H1 (cell line): ENCODE measurements at regions not wholly inside any gene's neighbourhood (a gene's known extent, or its start where the extent isn't known, plus 50 kb on each side); places are given as distances from the start of the nearest gene placed in this dataset.

Source experiments
- CTCF ChIA-PET: fragments of 300-600 bp; sonication (Branson Sonifier 250); formaldehyde crosslinking; loops from one replicate; lab custom pipeline; 2021; ENCODE audit not compliant: partially characterized antibody; lab: Charles Lee
- POLR2A ChIA-PET: fragments of 300-600 bp; sonication (Branson Sonifier 250); formaldehyde crosslinking; loops from one replicate; lab custom pipeline; 2021; ENCODE audit warnings: inconsistent platforms; ENCODE audit not compliant: partially characterized antibody; lab: Charles Lee
- DNase-seq, 2 experiments: peaks; one replicate each; pipeline versions ENCODE4 v3.0.0 to v3.0.0-alpha.2; 2010 to 2022; ENCODE audit warnings: low spot score in 2 of 2, low read depth in 1 of 2, mixed read lengths in 1 of 2
- FAIRE-seq: peaks from 2 replicates; lab custom pipeline; 2011; peaks lifted over from hg19 to GRCh38; lab: Jason Lieb, UNC
- H2AFZ ChIP-seq: 2 replicates; pipeline ENCODE4 v1.8.1; 2012; ENCODE audit warnings: low read length, inconsistent platforms
- H2AK5ac ChIP-seq: 2 replicates; pipeline ENCODE4 v1.6.1; 2013; ENCODE audit warnings: low read depth, low read length
- H2BK120ac ChIP-seq: replicated peaks from 2 replicates; pipeline ENCODE3; 2013; ENCODE audit warnings: low read depth, low read length, inconsistent platforms
- H2BK12ac ChIP-seq: 2 replicates; pipeline ENCODE4 v1.6.1; 2013; ENCODE audit warnings: low read depth, low read length
- H2BK15ac ChIP-seq: 2 replicates; pipeline ENCODE4 v1.6.1; 2013; ENCODE audit warnings: low read length
- H2BK20ac ChIP-seq: 2 replicates; pipeline ENCODE4 v1.6.1; 2013; ENCODE audit warnings: low read length
- H2BK5ac ChIP-seq: 2 replicates; pipeline ENCODE4 v1.6.1; 2013; ENCODE audit warnings: low read depth, low read length
- H3K14ac ChIP-seq: 2 replicates; pipeline ENCODE4 v1.6.1; 2013; ENCODE audit warnings: inconsistent platforms; ENCODE audit not compliant: insufficient read length
- H3K18ac ChIP-seq: 2 replicates; pipeline ENCODE4 v1.6.1; 2013; ENCODE audit warnings: low read length; ENCODE audit errors: extremely low read depth
- H3K23ac ChIP-seq: 2 replicates; pipeline ENCODE4 v1.6.1; 2013; ENCODE audit warnings: inconsistent platforms; ENCODE audit not compliant: insufficient read length
- H3K23me2 ChIP-seq: 2 replicates; pipeline ENCODE4 v1.6.1; 2013; ENCODE audit warnings: low read depth, low read length
- H3K27ac ChIP-seq: 2 replicates; pipeline ENCODE4 v1.6.1; 2011; ENCODE audit warnings: low read depth, low read length, inconsistent platforms
- H3K27me3 ChIP-seq, 4 experiments: replicated peaks in 1 of 4; 1 replicate in 1 of 4; 2 replicates in 3 of 4; pipeline versions ENCODE4 v1.6.1 to v1.8.1; 2011 to 2013; ENCODE audit warnings: low read length in 3 of 4, mild to moderate bottlenecking in 3 of 4, inconsistent platforms in 2 of 4, mixed read lengths in 2 of 4, moderate library complexity in 1 of 4; ENCODE audit not compliant: control insufficient read depth in 3 of 4, insufficient read depth in 3 of 4; ENCODE audit errors: extremely low read depth in 1 of 4
- H3K36me3 ChIP-seq, 4 experiments: 2 replicates each; pipeline versions ENCODE4 v1.6.1 to v1.8.1; 2011 to 2013; ENCODE audit warnings: mild to moderate bottlenecking in 4 of 4, low read length in 3 of 4, moderate library complexity in 2 of 4, control low read depth in 1 of 4, inconsistent platforms in 1 of 4; ENCODE audit not compliant: insufficient read depth in 4 of 4, control insufficient read depth in 2 of 4
- H3K4ac ChIP-seq: replicated peaks from 2 replicates; pipeline ENCODE3; 2013; ENCODE audit warnings: low read length, low read depth, mixed read lengths, inconsistent platforms; ENCODE audit not compliant: insufficient read length
- H3K4me1 ChIP-seq, 4 experiments: replicated peaks in 1 of 4; 1 replicate in 1 of 4; 2 replicates in 3 of 4; pipeline versions ENCODE4 v1.6.1 to v1.8.1; 2011 to 2013; ENCODE audit warnings: low read length in 3 of 4, inconsistent platforms in 2 of 4, mixed read lengths in 1 of 4; ENCODE audit not compliant: insufficient read depth in 4 of 4, control insufficient read depth in 3 of 4
- H3K4me2 ChIP-seq, 2 experiments: 2 replicates each; pipeline versions ENCODE4 v1.6.1 to v1.8.1; 2011 to 2013; ENCODE audit warnings: low read depth in 2 of 2, low read length in 2 of 2, control low read depth in 1 of 2, inconsistent platforms in 1 of 2, mild to moderate bottlenecking in 1 of 2; ENCODE audit not compliant: insufficient read depth in 1 of 2
- H3K4me3 ChIP-seq, 4 experiments: fragments of 200-600, 300-600 bp in 1 of 4; sonication (generic), shearing (Covaris generic), sonication (Bioruptor Twin) in 1 of 4; 2 replicates each; pipeline versions ENCODE4 v1.5.1 to v1.8.1; 2011 to 2016; ENCODE audit warnings: low read length in 4 of 4, low read depth in 3 of 4, control low read depth in 2 of 4, inconsistent platforms in 2 of 4, mild to moderate bottlenecking in 2 of 4, mixed read lengths in 1 of 4, moderate library complexity in 1 of 4; ENCODE audit not compliant: insufficient read depth in 2 of 4; ENCODE audit errors: extremely low read depth in 1 of 4
- H3K56ac ChIP-seq: replicated peaks from 2 replicates; pipeline ENCODE3; 2013; ENCODE audit warnings: low read depth, mild to moderate bottlenecking, mixed read lengths, low read length, inconsistent platforms; ENCODE audit not compliant: insufficient read length
- H3K79me1 ChIP-seq: 2 replicates; pipeline ENCODE4 v1.6.1; 2013; ENCODE audit warnings: low read depth, low read length, control low read depth
- H3K79me2 ChIP-seq, 2 experiments: 2 replicates each; pipeline versions ENCODE4 v1.6.1 to v1.8.1; 2012 to 2013; ENCODE audit warnings: low read length in 2 of 2, mild to moderate bottlenecking in 2 of 2, inconsistent platforms in 1 of 2; ENCODE audit not compliant: insufficient read depth in 2 of 2, control insufficient read depth in 1 of 2
- H3K9ac ChIP-seq, 4 experiments: replicated peaks in 1 of 4; 1 replicate in 1 of 4; 2 replicates in 3 of 4; pipeline versions ENCODE4 v1.6.1 to v1.8.1; 2011 to 2013; ENCODE audit warnings: low read depth in 3 of 4, low read length in 3 of 4, control low read depth in 2 of 4, mild to moderate bottlenecking in 2 of 4, moderate library complexity in 2 of 4, inconsistent platforms in 1 of 4; ENCODE audit errors: extremely low read depth in 1 of 4
- H3K9me3 ChIP-seq, 2 experiments: 2 replicates each; pipeline versions ENCODE4 v1.6.1 to v1.8.1; 2012 to 2013; ENCODE audit warnings: mild to moderate bottlenecking in 2 of 2, moderate library complexity in 2 of 2, control low read depth in 1 of 2, inconsistent platforms in 1 of 2, low read depth in 1 of 2, low read length in 1 of 2, mixed read lengths in 1 of 2; ENCODE audit not compliant: insufficient read depth in 2 of 2
- H4K20me1 ChIP-seq, 2 experiments: replicated peaks in 1 of 2; 2 replicates each; pipeline versions ENCODE3 to v1.8.1; 2011 to 2013; ENCODE audit warnings: inconsistent platforms in 2 of 2, low read length in 2 of 2, mild to moderate bottlenecking in 1 of 2; ENCODE audit not compliant: insufficient read depth in 2 of 2, control insufficient read depth in 1 of 2
- H4K5ac ChIP-seq: 2 replicates; pipeline ENCODE4 v1.6.1; 2013; ENCODE audit warnings: low read length, low read depth, mixed read lengths, inconsistent platforms; ENCODE audit not compliant: insufficient read length
- H4K8ac ChIP-seq: 2 replicates; pipeline ENCODE4 v1.8.0; 2013; ENCODE audit warnings: mild to moderate bottlenecking, moderate library complexity, low read length, inconsistent platforms; ENCODE audit not compliant: insufficient read depth; ENCODE audit errors: extremely low read depth
- H4K91ac ChIP-seq: replicated peaks from 2 replicates; pipeline ENCODE3; 2013; ENCODE audit warnings: low read length, mixed read lengths, inconsistent platforms; ENCODE audit not compliant: insufficient read length
- ASH2L ChIP-seq: fragments of 200-600, 300-600 bp; sonication (generic); IDR thresholded peaks from one replicate; pipeline ENCODE4 v1.7.1; 2017; ENCODE audit warnings: low read length
- BACH1 ChIP-seq: IDR thresholded peaks from 2 replicates; pipeline ENCODE4 v1.6.1; 2012; ENCODE audit warnings: low read length, improper control_type of control experiment
- CHD1 ChIP-seq: IDR thresholded peaks from 2 replicates; pipeline ENCODE4 v1.6.1; 2012; ENCODE audit warnings: low read depth, low read length, improper control_type of control experiment
- CHD2 ChIP-seq: IDR thresholded peaks from 2 replicates; pipeline ENCODE4 v1.6.1; 2012; ENCODE audit warnings: low read length, improper control_type of control experiment
- HDAC2 ChIP-seq, 2 experiments: fragments of 300-600 bp in 1 of 2; sonication (generic) in 1 of 2; IDR thresholded peaks; 2 replicates each; pipeline ENCODE4 v1.6.1; 2011 to 2012; ENCODE audit warnings: low read depth in 2 of 2, low read length in 2 of 2, mild to moderate bottlenecking in 2 of 2, moderate library complexity in 2 of 2, borderline replicate concordance in 1 of 2, inconsistent platforms in 1 of 2
- JUND ChIP-seq: IDR thresholded peaks from 2 replicates; pipeline ENCODE4 v1.6.1; 2011; ENCODE audit warnings: mild to moderate bottlenecking, improper control_type of control experiment, low read length
- MAFK ChIP-seq: IDR thresholded peaks from 2 replicates; pipeline ENCODE4 v1.6.1; 2012; ENCODE audit warnings: low read depth, mild to moderate bottlenecking, improper control_type of control experiment, low read length
- POLR2AphosphoS5 ChIP-seq: IDR thresholded peaks from 2 replicates; pipeline ENCODE4 v1.6.1; 2011; ENCODE audit warnings: low read depth, low read length
- POU5F1 ChIP-seq: IDR thresholded peaks from 2 replicates; pipeline ENCODE4 v1.6.1; 2011; ENCODE audit warnings: low read depth, mild to moderate bottlenecking, low read length, moderate library complexity
- RBBP5 ChIP-seq: IDR thresholded peaks from 2 replicates; pipeline ENCODE4 v1.7.1; 2012; ENCODE audit warnings: low read depth, mild to moderate bottlenecking, inconsistent platforms, low read length, moderate library complexity, borderline replicate concordance
- RXRA ChIP-seq: IDR thresholded peaks from 2 replicates; pipeline ENCODE4 v1.6.1; 2011; ENCODE audit warnings: low read depth, mild to moderate bottlenecking, low read length, moderate library complexity; ENCODE audit not compliant: insufficient read depth
- SIX5 ChIP-seq: IDR thresholded peaks from 2 replicates; pipeline ENCODE4 v1.6.1; 2011; ENCODE audit warnings: mild to moderate bottlenecking, low read depth, low read length
- TEAD4 ChIP-seq: IDR thresholded peaks from 2 replicates; pipeline ENCODE4 v1.6.1; 2012; ENCODE audit warnings: low read depth, low read length, inconsistent platforms, mixed read lengths
- ZNF274 ChIP-seq: IDR thresholded peaks from 2 replicates; pipeline ENCODE4 v1.7.0; 2012; ENCODE audit warnings: low read length, borderline replicate concordance; ENCODE audit errors: extremely low read depth
- WGBS, 2 experiments: shearing (Covaris generic) in 1 of 2; methylation state at CpG; one replicate each; pipeline versions ENCODE4 v1.1.6 to v1.1.7; 2013 to 2015; ENCODE audit warnings: low lambda C conversion rate in 2 of 2, mixed read lengths in 2 of 2, inconsistent platforms in 1 of 2, low coverage in 1 of 2, missing lambda C conversion rate in 1 of 2; ENCODE audit not compliant: insufficient replicate concordance in 2 of 2, insufficient coverage in 1 of 2, insufficient read length in 1 of 2; ENCODE audit errors: extremely low coverage in 1 of 2, missing lambda C conversion rate in 1 of 2; 5-methylcytosine and 5-hydroxymethylcytosine counted together

DNA sequence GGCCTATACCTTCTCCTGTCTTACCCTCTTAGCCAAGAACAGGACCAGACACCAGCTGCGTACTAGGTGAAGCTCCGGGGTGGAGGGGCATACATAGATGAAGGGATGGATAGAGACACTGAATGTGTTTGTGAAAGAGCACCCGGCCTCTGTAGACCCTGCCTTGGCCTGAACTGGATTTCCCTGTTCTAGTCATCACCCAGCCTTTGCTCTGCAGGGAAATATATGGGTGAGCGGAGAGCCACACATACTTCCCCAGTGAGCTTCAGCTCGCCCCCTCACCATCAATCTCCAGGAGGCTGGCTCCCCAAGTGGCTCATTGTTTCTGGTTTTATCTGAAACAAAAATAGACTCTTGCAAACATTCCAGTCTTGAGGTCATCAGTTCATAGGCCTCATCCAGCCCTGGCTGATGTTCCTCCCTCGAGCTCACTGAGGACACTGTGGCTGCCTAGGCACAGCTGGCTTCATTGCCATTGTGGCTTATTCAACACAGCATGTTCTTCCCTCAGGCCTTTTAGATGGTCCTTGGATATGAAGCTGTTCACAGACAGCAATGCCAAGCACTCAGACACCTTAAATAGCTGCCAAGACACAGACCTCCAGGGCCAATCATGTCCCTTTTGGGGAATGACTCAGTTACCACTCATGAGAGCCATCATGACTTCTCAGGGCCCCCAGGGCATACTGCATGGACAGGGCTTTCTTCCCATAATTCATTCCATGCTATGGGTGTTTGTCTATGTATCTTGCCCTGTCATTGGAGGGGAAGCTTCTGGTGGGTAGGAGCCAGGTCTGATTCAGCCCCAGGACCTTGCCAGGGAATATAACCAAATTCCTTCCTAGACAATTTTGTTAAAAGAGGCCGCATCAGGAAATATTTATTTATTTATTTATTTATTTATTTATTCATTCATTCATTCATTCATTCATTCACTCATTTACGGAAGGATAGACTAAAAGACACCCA lies 82.4 kb downstream of the TTC32 start:
- no peak overlapping the region for H2AFZ ChIP-seq
- peak in 1 of 2 experiments; percentile 26 for DNase-seq
- POLR2A ChIA-PET = no interaction called here

More for the DNA sequence above, 82.4 kb downstream of the TTC32 start:
- Histone ChIP-seq H3K79me2 (no peaks in the 10 kb centered on the region), H3K27me3 (no peaks in the 10 kb centered on the region), H3K27ac (no peak overlapping the region), H3K9ac (no peak overlapping the region), H3K18ac (no peak overlapping the region), H2BK20ac (no peak overlapping the region), H3K36me3 (no peaks in the 10 kb centered on the region), H3K9me3 (no peaks in the 10 kb centered on the region), H4K91ac (no peak overlapping the region), H3K4ac (no peak overlapping the region), H3K4me3 (no peak overlapping the region), H3K4me2 (no peak overlapping the region), H3K4me1 (no peaks in the 10 kb centered on the region), H2BK12ac (no peak overlapping the region), H3K23ac (no peak overlapping the region), H3K23me2 (no peaks in the 10 kb centered on the region), H2AK5ac (no peak overlapping the region), H4K5ac (no peak overlapping the region), H2BK120ac (no peak overlapping the region), H4K8ac (no peak overlapping the region), H3K14ac (no peak overlapping the region), H2BK5ac (no peak overlapping the region), H3K56ac (no peak overlapping the region), H4K20me1 (no peaks in the 10 kb centered on the region), H2BK15ac (no peak overlapping the region), H3K79me1 (no peaks in the 10 kb centered on the region)
- CTCF ChIA-PET = interaction anchor here (0.8 to 1.2 kb wide), 2 partner anchors 10 to 1431 kb away, joined by 3 read pairs; no protein-coding TSS in a partner anchor
- FAIRE-seq = no peak
- TF ChIP-seq RXRA (no peak), SIX5 (no peak), CHD2 (no peak), POLR2AphosphoS5 (no peak), POU5F1 (no peak), RBBP5 (no peak), TEAD4 (no peak), ASH2L (no peak), MAFK (no peak), ZNF274 (no peak), HDAC2 (IDR thresholded peaks at IDR 0.05; ENCODE audit: borderline replicate concordance in 1 of 2, low read depth in 2 of 2, low read length in 2 of 2) (no peak), BACH1 (no peak), CHD1 (no peak), JUND (no peak)
- WGBS, 2 experiments = 92% methylated on average over 8 of the region's 8 CpGs; no CpG with 5 or more reads in 1 of the 2 experiments
